ENCODE measurements at regions not wholly inside any gene's neighbourhood (a gene's known extent, or its start where the extent isn't known, plus 50 kb on each side); places are given as distances from the start of the nearest gene placed in this dataset.

DNA sequence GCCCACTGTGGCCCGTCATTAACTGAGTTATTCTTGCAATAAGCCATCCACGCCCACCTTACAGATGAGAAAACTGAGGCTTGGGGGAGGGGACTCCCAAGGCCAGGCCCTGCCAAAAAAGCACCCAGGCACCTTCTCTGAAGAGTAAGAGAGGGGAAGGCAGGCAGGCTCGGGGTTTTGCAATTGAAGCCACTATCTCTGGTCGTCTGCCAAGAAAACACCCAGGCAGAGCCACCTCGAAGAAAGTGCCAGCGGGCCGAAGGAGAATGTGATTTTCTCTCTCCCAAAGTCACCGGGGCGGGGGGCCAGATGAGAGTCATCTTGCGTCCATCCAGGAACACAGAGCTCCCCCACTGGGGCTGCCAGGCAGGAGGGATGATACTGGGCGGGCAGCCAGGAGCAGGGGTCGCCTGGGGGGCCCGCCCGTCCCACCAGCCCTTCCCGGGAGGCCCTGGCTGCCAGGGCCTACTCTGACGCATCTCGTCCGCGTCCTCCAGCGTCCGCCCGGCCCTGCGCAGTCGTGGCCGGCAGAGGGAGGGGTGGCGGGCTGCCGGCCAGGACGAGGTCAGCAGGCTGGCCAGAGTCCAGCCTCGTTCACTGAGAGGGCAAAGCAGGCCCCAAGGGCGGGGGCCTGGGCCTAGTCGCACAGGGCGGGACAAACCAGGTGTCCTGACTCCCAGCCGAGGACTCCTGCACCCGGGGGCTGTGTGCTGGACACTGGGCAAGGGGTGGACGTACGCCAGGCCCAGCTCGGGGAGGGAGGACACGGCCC, 74.3 kb downstream of the RFLNA start:
- no TSS peak for BruUV-seq (replicated peaks)
- peak; percentile 27 for TF ChIP-seq CTCF (IDR thresholded peaks at IDR 0.05; ENCODE audit: unreplicated experiment)
- Mint-ChIP-seq H3K27ac (ENCODE audit: unreplicated experiment) (peak overlapping the region; percentile 56), H3K9me3 (ENCODE audit: low read depth, unreplicated experiment) (no peaks in the 10 kb centered on the region), H3K4me3 (ENCODE audit: low read depth, unreplicated experiment) (peak overlapping the region; percentile 18), H3K27me3 (ENCODE audit: unreplicated experiment) (no peaks in the 10 kb centered on the region), H3K36me3 (ENCODE audit: insufficient read depth, unreplicated experiment) (peaks cover 52% of the 10 kb centered on the region), H3K4me1 (ENCODE audit: low read depth, unreplicated experiment) (peaks cover 16% of the 10 kb centered on the region)
- peak; percentile 85 for DNase-seq
- intact Hi-C loops (cut with micrococcal nuclease; ENCODE audit: unreplicated experiment) = no loop called here
- CTCF ChIA-PET = no interaction called here

- H3K4me3 Mint-ChIP-seq (ENCODE audit: low read depth, unreplicated experiment) = peak overlapping the region; percentile 18
- BruUV-seq (replicated peaks) = no TSS peak
- H3K36me3 Mint-ChIP-seq (ENCODE audit: insufficient read depth, unreplicated experiment) = peaks cover 58% of the 10 kb centered on the region
- no peaks in the 10 kb centered on the region for H3K27me3 Mint-ChIP-seq (ENCODE audit: unreplicated experiment)
- H3K9me3 Mint-ChIP-seq (ENCODE audit: low read depth, unreplicated experiment) = no peaks in the 10 kb centered on the region
- intact Hi-C loops (cut with micrococcal nuclease; ENCODE audit: unreplicated experiment) = no loop called here
- CTCF ChIA-PET = no interaction called here
- no peak for TF ChIP-seq CTCF (IDR thresholded peaks at IDR 0.05; ENCODE audit: unreplicated experiment)
- no peak for DNase-seq
- H3K27ac Mint-ChIP-seq (ENCODE audit: unreplicated experiment) = peak overlapping the region; percentile 56
- peaks cover 16% of the 10 kb centered on the region for H3K4me1 Mint-ChIP-seq (ENCODE audit: low read depth, unreplicated experiment)
Measured at GRCh38 chr12:124368421-124369032, 73.6 kb downstream of the RFLNA start.

GRCh38 chr12:124365726-124366430, 71.0 kb downstream of the RFLNA start:
- no TSS peak for BruUV-seq (replicated peaks)
- no peaks in the 10 kb centered on the region for H3K9me3 Mint-ChIP-seq (ENCODE audit: low read depth, unreplicated experiment)
- peak overlapping the region; percentile 56 for H3K27ac Mint-ChIP-seq (ENCODE audit: unreplicated experiment)

More at GRCh38 chr12:124365726-124366430, 71.0 kb downstream of the RFLNA start:
- peaks cover 16% of the 10 kb centered on the region for H3K4me1 Mint-ChIP-seq (ENCODE audit: low read depth, unreplicated experiment)
- no peak for DNase-seq
- no peak for TF ChIP-seq CTCF (IDR thresholded peaks at IDR 0.05; ENCODE audit: unreplicated experiment)
- peaks cover 60% of the 10 kb centered on the region for H3K36me3 Mint-ChIP-seq (ENCODE audit: insufficient read depth, unreplicated experiment)
- intact Hi-C loops (cut with micrococcal nuclease; ENCODE audit: unreplicated experiment) = no loop called here
- H3K27me3 Mint-ChIP-seq (ENCODE audit: unreplicated experiment) = no peaks in the 10 kb centered on the region
- CTCF ChIA-PET = interaction anchor here (0.6 kb wide), 1 partner anchor 1532 kb away, joined by 3 read pairs; no protein-coding TSS in a partner anchor
- no peak overlapping the region for H3K4me3 Mint-ChIP-seq (ENCODE audit: low read depth, unreplicated experiment)
